ENCODE measurements at regions not wholly inside any gene's neighbourhood (a gene's known extent, or its start where the extent isn't known, plus 50 kb on each side); places are given as distances from the start of the nearest gene placed in this dataset.

- no peak overlapping the region for H3K4me3 ChIP-seq (ENCODE audit: low read depth, low read length)
- no peak for TF ChIP-seq CTCF (IDR thresholded peaks at IDR 0.05; ENCODE audit: borderline replicate concordance, insufficient read depth, low read depth, low read length)
These were observed 288.1 kb upstream of the ZC3H15 start for GRCh38 chr2:186197955-186198354.

- H3K4me3 ChIP-seq (ENCODE audit: low read depth, low read length), result no peak overlapping the region
- TF ChIP-seq CTCF (IDR thresholded peaks at IDR 0.05; ENCODE audit: borderline replicate concordance, insufficient read depth, low read depth, low read length), result no peak
These were observed 287.0 kb upstream of the ZC3H15 start for GRCh38 chr2:186199029-186199428.

DNA sequence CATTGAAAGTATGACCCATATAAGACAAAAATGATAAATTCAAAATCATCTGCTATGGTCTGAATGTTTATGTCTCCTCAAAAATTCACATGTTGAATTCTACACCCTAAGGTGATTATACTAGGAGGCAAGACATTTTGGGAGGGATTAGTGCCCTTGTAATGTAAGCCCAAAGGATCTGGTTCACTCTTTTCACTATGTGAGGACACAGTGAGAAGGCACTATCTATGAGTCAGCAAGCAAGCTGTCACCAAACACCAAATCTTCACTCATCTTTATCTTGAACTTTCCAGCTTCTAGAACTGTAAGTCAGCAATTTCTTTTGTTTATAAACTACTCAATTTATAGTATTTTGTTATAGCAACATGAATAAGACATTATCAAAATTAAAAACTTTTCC lies 284.7 kb upstream of the ZC3H15 start:
- no peak for TF ChIP-seq CTCF (IDR thresholded peaks at IDR 0.05; ENCODE audit: borderline replicate concordance, insufficient read depth, low read depth, low read length)
- no peak overlapping the region for H3K4me3 ChIP-seq (ENCODE audit: low read depth, low read length)

- H3K4me3 ChIP-seq (ENCODE audit: low read depth, low read length), result no peak overlapping the region
- no peak for TF ChIP-seq CTCF (IDR thresholded peaks at IDR 0.05; ENCODE audit: borderline replicate concordance, insufficient read depth, low read depth, low read length)
These were observed 280.7 kb upstream of the ZC3H15 start for GRCh38 chr2:186205254-186205911.

- no peak overlapping the region for H3K4me3 ChIP-seq (ENCODE audit: low read depth, low read length)
- TF ChIP-seq CTCF (IDR thresholded peaks at IDR 0.05; ENCODE audit: borderline replicate concordance, insufficient read depth, low read depth, low read length), result no peak
These were observed 276.5 kb upstream of the ZC3H15 start for GRCh38 chr2:186209532-186209931.

- no peak overlapping the region for H3K4me3 ChIP-seq (ENCODE audit: low read depth, low read length)
- TF ChIP-seq CTCF (IDR thresholded peaks at IDR 0.05; ENCODE audit: borderline replicate concordance, insufficient read depth, low read depth, low read length), result no peak
These were observed 265.7 kb upstream of the ZC3H15 start for GRCh38 chr2:186220409-186220808.

- TF ChIP-seq CTCF (IDR thresholded peaks at IDR 0.05; ENCODE audit: borderline replicate concordance, insufficient read depth, low read depth, low read length), result no peak
- no peak overlapping the region for H3K4me3 ChIP-seq (ENCODE audit: low read depth, low read length)
These were observed 256.8 kb upstream of the ZC3H15 start for GRCh38 chr2:186229265-186229664.
